ENCODE measurements at regions not wholly inside any gene's neighbourhood (a gene's known extent, or its start where the extent isn't known, plus 50 kb on each side); places are given as distances from the start of the nearest gene placed in this dataset.

- no peak for DNase-seq (ENCODE audit: low read depth, low spot score)
These were observed 174.7 kb upstream of the CNTN3 start for GRCh38 chr3:74789111-74789510.

GRCh38 chr3:74787011-74787410 lies 172.6 kb upstream of the CNTN3 start:
- Histone ChIP-seq H3K27ac (ENCODE audit: low read depth, low read length) (no peak overlapping the region), H3K4me3 (ENCODE audit: low read depth, low read length) (no peak overlapping the region), H3K27me3 (ENCODE audit: control insufficient read depth, insufficient read depth, low read length) (no peaks in the 10 kb centered on the region), H3K9me3 (ENCODE audit: control insufficient read depth, insufficient read depth, low read length) (no peaks in the 10 kb centered on the region)
- ChIA-PET CTCF (no interaction called here), POLR2A (no interaction called here)
- DNase-seq (ENCODE audit: low read depth, low spot score) = no peak
- TF ChIP-seq CTCF (IDR thresholded peaks at IDR 0.05; ENCODE audit: low read depth, low read length) = no peak

More at GRCh38 chr3:74789111-74789510, 174.7 kb upstream of the CNTN3 start:
- H3K9me3 ChIP-seq (ENCODE audit: control insufficient read depth, insufficient read depth, low read length) = peaks cover 4% of the 10 kb centered on the region; the same call in 1 of the 2 replicates
- H3K4me3 ChIP-seq (ENCODE audit: low read depth, low read length) = no peak overlapping the region
- CTCF ChIA-PET = no interaction called here
- no peaks in the 10 kb centered on the region for H3K27me3 ChIP-seq (ENCODE audit: control insufficient read depth, insufficient read depth, low read length)
- TF ChIP-seq CTCF (IDR thresholded peaks at IDR 0.05; ENCODE audit: low read depth, low read length) = no peak
- POLR2A ChIA-PET = no interaction called here
- H3K27ac ChIP-seq (ENCODE audit: low read depth, low read length) = no peak overlapping the region

- Histone ChIP-seq H3K27me3 (ENCODE audit: control insufficient read depth, insufficient read depth, low read length) (no peaks in the 10 kb centered on the region), H3K27ac (ENCODE audit: low read depth, low read length) (no peak overlapping the region), H3K9me3 (ENCODE audit: control insufficient read depth, insufficient read depth, low read length) (no peaks in the 10 kb centered on the region), H3K4me3 (ENCODE audit: low read depth, low read length) (no peak overlapping the region)
- ChIA-PET CTCF (no interaction called here), POLR2A (no interaction called here)
- no peak for DNase-seq (ENCODE audit: low read depth, low spot score)
- no peak for TF ChIP-seq CTCF (IDR thresholded peaks at IDR 0.05; ENCODE audit: low read depth, low read length)
These were observed 156.9 kb upstream of the CNTN3 start for GRCh38 chr3:74771401-74771800.

- Histone ChIP-seq H3K4me3 (ENCODE audit: low read depth, low read length) (no peak overlapping the region), H3K27ac (ENCODE audit: low read depth, low read length) (no peak overlapping the region), H3K9me3 (ENCODE audit: control insufficient read depth, insufficient read depth, low read length) (no peaks in the 10 kb centered on the region), H3K27me3 (ENCODE audit: control insufficient read depth, insufficient read depth, low read length) (no peaks in the 10 kb centered on the region)
- no peak for TF ChIP-seq CTCF (IDR thresholded peaks at IDR 0.05; ENCODE audit: low read depth, low read length)
- ChIA-PET POLR2A (no interaction called here), CTCF (no interaction called here)
- DNase-seq (ENCODE audit: low read depth, low spot score) = no peak
These were observed 153.6 kb upstream of the CNTN3 start for GRCh38 chr3:74768010-74768409.

- ChIA-PET CTCF (no interaction called here), POLR2A (no interaction called here)
- Histone ChIP-seq H3K27ac (ENCODE audit: low read depth, low read length) (no peak overlapping the region), H3K4me3 (ENCODE audit: low read depth, low read length) (no peak overlapping the region), H3K27me3 (ENCODE audit: control insufficient read depth, insufficient read depth, low read length) (no peaks in the 10 kb centered on the region), H3K9me3 (ENCODE audit: control insufficient read depth, insufficient read depth, low read length) (no peaks in the 10 kb centered on the region)
- TF ChIP-seq CTCF (IDR thresholded peaks at IDR 0.05; ENCODE audit: low read depth, low read length) = no peak
- no peak for DNase-seq (ENCODE audit: low read depth, low spot score)
These were observed 151.9 kb upstream of the CNTN3 start for GRCh38 chr3:74766405-74766804.

Measured in AG04450 (cell line).